ENCODE measurements at regions not wholly inside any gene's neighbourhood (a gene's known extent, or its start where the extent isn't known, plus 50 kb on each side); places are given as distances from the start of the nearest gene placed in this dataset.

GRCh38 chr12:45498645-45499044 lies 230.9 kb upstream of the ARID2 start:
- TF ChIP-seq MAX (IDR thresholded peaks at IDR 0.05; ENCODE audit: low read depth) (no peak), CHD2 (IDR thresholded peaks at IDR 0.05; ENCODE audit: low read length, partially characterized antibody) (no peak), EP300 (IDR thresholded peaks at IDR 0.05; ENCODE audit: borderline replicate concordance in 1 of 2, low read depth in 1 of 2, low read length in 1 of 2) (no peak), POLR2AphosphoS5 (IDR thresholded peaks at IDR 0.05; ENCODE audit: low read depth, low read length) (no peak), REST (IDR thresholded peaks at IDR 0.05; ENCODE audit: low read depth, low read length) (no peak), FOXJ3 (CRISPR knock-in tag; IDR thresholded peaks at IDR 0.05) (no peak), CTCF (IDR thresholded peaks at IDR 0.05) (no peak), MXI1 (IDR thresholded peaks at IDR 0.05; ENCODE audit: low read depth, low read length) (no peak), YY1 (IDR thresholded peaks at IDR 0.05; ENCODE audit: low read depth) (no peak), SIN3A (IDR thresholded peaks at IDR 0.05; ENCODE audit: borderline replicate concordance, low read depth, low read length) (no peak)

Measured in SK-N-SH (cell line).